T-helper 2 cell treated with Interferon-gamma antibody and Interleukin-4, amounts not matched to agents 5 μg/mL and 100 μg/mL, for 36 hours (primary cell): ENCODE measurements at regions not wholly inside any gene's neighbourhood (a gene's known extent, or its start where the extent isn't known, plus 50 kb on each side); places are given as distances from the start of the nearest gene placed in this dataset.
"Not testable (repeated sequence)": the region's sequence is repeated elsewhere in the genome, so short reads cannot be mapped to it uniquely, and the experiment has no call there.

Experiments
- DNase-seq: peaks from one replicate; pipeline ENCODE4 v3.0.0; 2021; ENCODE audit warnings: low spot score
- H3K27ac Mint-ChIP-seq: one replicate; pipeline ENCODE4 v1.8.0; 2021; ENCODE audit warnings: mild to moderate bottlenecking, mixed read lengths
- H3K27me3 Mint-ChIP-seq: one replicate; pipeline ENCODE4 v1.8.0; 2021; ENCODE audit warnings: low read depth, mixed read lengths
- H3K36me3 Mint-ChIP-seq: one replicate; pipeline ENCODE4 v1.8.0; 2021; ENCODE audit warnings: low read depth, mixed read lengths
- H3K4me1 Mint-ChIP-seq: one replicate; pipeline ENCODE4 v1.8.0; 2021; ENCODE audit warnings: low read depth, mixed read lengths
- H3K4me3 Mint-ChIP-seq: one replicate; pipeline ENCODE4 v1.8.0; 2022; ENCODE audit warnings: mild to moderate bottlenecking, moderate library complexity, mixed read lengths
- H3K9me3 Mint-ChIP-seq: one replicate; pipeline ENCODE4 v1.8.0; 2021; ENCODE audit warnings: mixed read lengths

- no peaks in the 10 kb centered on the region for H3K4me1 Mint-ChIP-seq
- no peaks in the 10 kb centered on the region for H3K9me3 Mint-ChIP-seq
- no peak overlapping the region for H3K27ac Mint-ChIP-seq
- H3K27me3 Mint-ChIP-seq, result peaks cover 7% of the 10 kb centered on the region
- H3K4me3 Mint-ChIP-seq, result no peak overlapping the region
- DNase-seq, result no peak
- no peaks in the 10 kb centered on the region for H3K36me3 Mint-ChIP-seq
Measured at GRCh38 chr7:32680259-32681173, 185.2 kb downstream of the AVL9 start.

- Mint-ChIP-seq H3K4me1 (no peaks in the 10 kb centered on the region), H3K27ac (no peak overlapping the region), H3K9me3 (no peaks in the 10 kb centered on the region), H3K4me3 (no peak overlapping the region), H3K36me3 (no peaks in the 10 kb centered on the region), H3K27me3 (peaks cover 7% of the 10 kb centered on the region)
- DNase-seq, result no peak
Measured at GRCh38 chr7:32679192-32679591, 183.9 kb downstream of the AVL9 start.

- no peaks in the 10 kb centered on the region for H3K4me1 Mint-ChIP-seq
Measured at GRCh38 chr7:32677593-32677992, 182.3 kb downstream of the AVL9 start.

GRCh38 chr7:32676249-32676941 lies 181.1 kb downstream of the AVL9 start:
- Mint-ChIP-seq H3K27me3 (peaks cover 6% of the 10 kb centered on the region), H3K4me1 (no peaks in the 10 kb centered on the region)

More at GRCh38 chr7:32677593-32677992, 182.3 kb downstream of the AVL9 start:
- Mint-ChIP-seq H3K9me3 (no peaks in the 10 kb centered on the region), H3K27me3 (peaks cover 7% of the 10 kb centered on the region), H3K27ac (no peak overlapping the region), H3K4me3 (no peak overlapping the region), H3K36me3 (no peaks in the 10 kb centered on the region)
- DNase-seq, result no peak

GRCh38 chr7:32673275-32673983 lies 178.1 kb downstream of the AVL9 start:
- Mint-ChIP-seq H3K4me3 (no peak overlapping the region), H3K27me3 (peaks cover 4% of the 10 kb centered on the region), H3K4me1 (no peaks in the 10 kb centered on the region), H3K27ac (no peak overlapping the region), H3K9me3 (no peaks in the 10 kb centered on the region), H3K36me3 (no peaks in the 10 kb centered on the region)
- no peak for DNase-seq

More at GRCh38 chr7:32676249-32676941, 181.1 kb downstream of the AVL9 start:
- no peak overlapping the region for H3K4me3 Mint-ChIP-seq
- no peak overlapping the region for H3K27ac Mint-ChIP-seq
- no peaks in the 10 kb centered on the region for H3K9me3 Mint-ChIP-seq
- DNase-seq, result no peak
- H3K36me3 Mint-ChIP-seq, result no peaks in the 10 kb centered on the region

GRCh38 chr7:32670110-32671025 lies 175.1 kb downstream of the AVL9 start:
- H3K4me3 Mint-ChIP-seq, result no peak overlapping the region
- no peak for DNase-seq

GRCh38 chr7:32669173-32669870 lies 174.0 kb downstream of the AVL9 start:
- not testable (repeated sequence) for H3K27ac Mint-ChIP-seq, DNase-seq, H3K4me3 Mint-ChIP-seq

More at GRCh38 chr7:32670110-32671025, 175.1 kb downstream of the AVL9 start:
- Mint-ChIP-seq H3K27ac (no peak overlapping the region), H3K27me3 (peaks cover 2% of the 10 kb centered on the region), H3K4me1 (no peaks in the 10 kb centered on the region), H3K9me3 (no peaks in the 10 kb centered on the region), H3K36me3 (no peaks in the 10 kb centered on the region)

GRCh38 chr7:32668387-32669097 lies 173.3 kb downstream of the AVL9 start:
- H3K36me3 Mint-ChIP-seq, result not testable (repeated sequence)

More at GRCh38 chr7:32669173-32669870, 174.0 kb downstream of the AVL9 start:
- H3K9me3 Mint-ChIP-seq, H3K4me1 Mint-ChIP-seq, H3K36me3 Mint-ChIP-seq: not testable (repeated sequence)
- H3K27me3 Mint-ChIP-seq, result peaks cover 10% of the 10 kb centered on the region

GRCh38 chr7:32667586-32667985 lies 172.3 kb downstream of the AVL9 start:
- not testable (repeated sequence) for DNase-seq, H3K27ac Mint-ChIP-seq, H3K4me3 Mint-ChIP-seq, H3K36me3 Mint-ChIP-seq, H3K4me1 Mint-ChIP-seq, H3K9me3 Mint-ChIP-seq
- peaks cover 17% of the 10 kb centered on the region for H3K27me3 Mint-ChIP-seq

More at GRCh38 chr7:32668387-32669097, 173.3 kb downstream of the AVL9 start:
- peaks cover 14% of the 10 kb centered on the region for H3K27me3 Mint-ChIP-seq
- H3K27ac Mint-ChIP-seq, H3K9me3 Mint-ChIP-seq, H3K4me1 Mint-ChIP-seq, H3K4me3 Mint-ChIP-seq, DNase-seq: not testable (repeated sequence)

GRCh38 chr7:32663805-32664211 lies 168.5 kb downstream of the AVL9 start:
- not testable (repeated sequence) for DNase-seq, H3K4me1 Mint-ChIP-seq, H3K9me3 Mint-ChIP-seq, H3K27ac Mint-ChIP-seq, H3K4me3 Mint-ChIP-seq, H3K36me3 Mint-ChIP-seq
- H3K27me3 Mint-ChIP-seq, result peaks cover 23% of the 10 kb centered on the region

GRCh38 chr7:32662509-32662908 lies 167.2 kb downstream of the AVL9 start:
- H3K9me3 Mint-ChIP-seq, DNase-seq, H3K4me3 Mint-ChIP-seq, H3K4me1 Mint-ChIP-seq, H3K36me3 Mint-ChIP-seq, H3K27ac Mint-ChIP-seq: not testable (repeated sequence)
- peaks cover 23% of the 10 kb centered on the region for H3K27me3 Mint-ChIP-seq

- peaks cover 23% of the 10 kb centered on the region for H3K27me3 Mint-ChIP-seq
- H3K9me3 Mint-ChIP-seq, result no peaks in the 10 kb centered on the region
- H3K27ac Mint-ChIP-seq, result no peak overlapping the region
- H3K4me3 Mint-ChIP-seq, result no peak overlapping the region
- H3K4me1 Mint-ChIP-seq, result no peaks in the 10 kb centered on the region
- no peaks in the 10 kb centered on the region for H3K36me3 Mint-ChIP-seq
- DNase-seq, result no peak
Measured at GRCh38 chr7:32661929-32662328, 166.6 kb downstream of the AVL9 start.
